Ishikawa (cell line): ENCODE measurements at regions not wholly inside any gene's neighbourhood (a gene's known extent, or its start where the extent isn't known, plus 50 kb on each side); places are given as distances from the start of the nearest gene placed in this dataset.

Experiments used
- CEBPB ChIP-seq: IDR thresholded peaks from 2 replicates; pipeline ENCODE4 v1.6.1; 2012
- CREB1 ChIP-seq: IDR thresholded peaks from 2 replicates; pipeline ENCODE4 v1.6.1; 2012; ENCODE audit warnings: low read depth
- EGR1 ChIP-seq: IDR thresholded peaks from 2 replicates; pipeline ENCODE4 v1.6.1; 2012
- EP300 ChIP-seq: IDR thresholded peaks from 2 replicates; pipeline ENCODE4 v1.6.1; 2012; ENCODE audit warnings: borderline replicate concordance
- FOXM1 ChIP-seq: IDR thresholded peaks from 2 replicates; pipeline ENCODE4 v1.6.1; 2012; ENCODE audit warnings: low read depth, borderline replicate concordance
- NFIC ChIP-seq: IDR thresholded peaks from 2 replicates; pipeline ENCODE4 v1.6.1; 2012
- RAD21 ChIP-seq: IDR thresholded peaks from 2 replicates; pipeline ENCODE4 v1.6.1; 2012; ENCODE audit warnings: low read depth
- TAF1 ChIP-seq: IDR thresholded peaks from 2 replicates; pipeline ENCODE4 v1.6.1; 2012; ENCODE audit warnings: low read depth, mild to moderate bottlenecking
- TCF12 ChIP-seq: IDR thresholded peaks from 2 replicates; pipeline ENCODE4 v1.6.1; 2012; ENCODE audit warnings: low read depth
- TEAD4 ChIP-seq: IDR thresholded peaks from 2 replicates; pipeline ENCODE4 v1.6.1; 2012
- YY1 ChIP-seq: IDR thresholded peaks from 2 replicates; pipeline ENCODE4 v1.6.1; 2012; ENCODE audit warnings: low read depth
- ZBTB7A ChIP-seq: IDR thresholded peaks from 2 replicates; pipeline ENCODE4 v1.6.1; 2012; ENCODE audit warnings: low read depth
- TF ChIP-seq, protein P1 (sequence below): IDR thresholded peaks from 2 replicates; pipeline ENCODE4 v1.6.1; 2012
- TF ChIP-seq, protein P2 (sequence below): IDR thresholded peaks from 2 replicates; pipeline ENCODE4 v1.6.1; 2012
- TF ChIP-seq, protein P3 (sequence below): IDR thresholded peaks from 2 replicates; pipeline ENCODE4 v1.6.1; 2012; ENCODE audit warnings: low read depth, mild to moderate bottlenecking

DNA sequence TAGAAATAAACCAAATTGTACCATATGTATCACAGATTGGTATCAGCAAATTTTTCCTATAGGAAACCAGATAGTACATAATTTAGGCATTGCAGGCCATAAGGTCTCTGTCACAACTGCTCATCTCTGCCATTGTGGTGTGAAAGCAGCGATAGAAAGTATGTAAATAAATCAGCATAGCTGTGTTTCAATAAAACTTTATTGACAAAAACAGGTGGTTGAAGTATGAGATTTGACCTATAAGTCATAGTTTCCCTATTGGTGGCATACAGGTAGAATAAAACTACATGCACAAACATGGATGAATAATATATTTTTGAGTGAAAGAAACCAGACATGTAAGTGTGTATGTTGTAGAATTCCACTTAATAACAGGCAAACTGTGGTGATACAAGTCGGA, 1454.9 kb downstream of the REEP3 start:
- no peak for TF ChIP-seq CEBPB
- TF ChIP-seq CREB1: no peak
- no peak for TF ChIP-seq ZBTB7A
- no peak for TF ChIP-seq TEAD4
- TF ChIP-seq, protein P1, sequence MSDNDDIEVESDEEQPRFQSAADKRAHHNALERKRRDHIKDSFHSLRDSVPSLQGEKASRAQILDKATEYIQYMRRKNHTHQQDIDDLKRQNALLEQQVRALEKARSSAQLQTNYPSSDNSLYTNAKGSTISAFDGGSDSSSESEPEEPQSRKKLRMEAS: no peak
- no peak for TF ChIP-seq FOXM1
- no peak for TF ChIP-seq TCF12
- no peak for TF ChIP-seq RAD21
- TF ChIP-seq YY1: no peak
- TF ChIP-seq, protein P2, sequence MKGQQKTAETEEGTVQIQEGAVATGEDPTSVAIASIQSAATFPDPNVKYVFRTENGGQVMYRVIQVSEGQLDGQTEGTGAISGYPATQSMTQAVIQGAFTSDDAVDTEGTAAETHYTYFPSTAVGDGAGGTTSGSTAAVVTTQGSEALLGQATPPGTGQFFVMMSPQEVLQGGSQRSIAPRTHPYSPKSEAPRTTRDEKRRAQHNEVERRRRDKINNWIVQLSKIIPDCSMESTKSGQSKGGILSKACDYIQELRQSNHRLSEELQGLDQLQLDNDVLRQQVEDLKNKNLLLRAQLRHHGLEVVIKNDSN: no peak
- TF ChIP-seq NFIC: no peak
- TF ChIP-seq, protein P3, sequence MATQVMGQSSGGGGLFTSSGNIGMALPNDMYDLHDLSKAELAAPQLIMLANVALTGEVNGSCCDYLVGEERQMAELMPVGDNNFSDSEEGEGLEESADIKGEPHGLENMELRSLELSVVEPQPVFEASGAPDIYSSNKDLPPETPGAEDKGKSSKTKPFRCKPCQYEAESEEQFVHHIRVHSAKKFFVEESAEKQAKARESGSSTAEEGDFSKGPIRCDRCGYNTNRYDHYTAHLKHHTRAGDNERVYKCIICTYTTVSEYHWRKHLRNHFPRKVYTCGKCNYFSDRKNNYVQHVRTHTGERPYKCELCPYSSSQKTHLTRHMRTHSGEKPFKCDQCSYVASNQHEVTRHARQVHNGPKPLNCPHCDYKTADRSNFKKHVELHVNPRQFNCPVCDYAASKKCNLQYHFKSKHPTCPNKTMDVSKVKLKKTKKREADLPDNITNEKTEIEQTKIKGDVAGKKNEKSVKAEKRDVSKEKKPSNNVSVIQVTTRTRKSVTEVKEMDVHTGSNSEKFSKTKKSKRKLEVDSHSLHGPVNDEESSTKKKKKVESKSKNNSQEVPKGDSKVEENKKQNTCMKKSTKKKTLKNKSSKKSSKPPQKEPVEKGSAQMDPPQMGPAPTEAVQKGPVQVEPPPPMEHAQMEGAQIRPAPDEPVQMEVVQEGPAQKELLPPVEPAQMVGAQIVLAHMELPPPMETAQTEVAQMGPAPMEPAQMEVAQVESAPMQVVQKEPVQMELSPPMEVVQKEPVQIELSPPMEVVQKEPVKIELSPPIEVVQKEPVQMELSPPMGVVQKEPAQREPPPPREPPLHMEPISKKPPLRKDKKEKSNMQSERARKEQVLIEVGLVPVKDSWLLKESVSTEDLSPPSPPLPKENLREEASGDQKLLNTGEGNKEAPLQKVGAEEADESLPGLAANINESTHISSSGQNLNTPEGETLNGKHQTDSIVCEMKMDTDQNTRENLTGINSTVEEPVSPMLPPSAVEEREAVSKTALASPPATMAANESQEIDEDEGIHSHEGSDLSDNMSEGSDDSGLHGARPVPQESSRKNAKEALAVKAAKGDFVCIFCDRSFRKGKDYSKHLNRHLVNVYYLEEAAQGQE: no peak
- no peak for TF ChIP-seq EGR1
- TF ChIP-seq TAF1: no peak
- TF ChIP-seq EP300: no peak

DNA sequence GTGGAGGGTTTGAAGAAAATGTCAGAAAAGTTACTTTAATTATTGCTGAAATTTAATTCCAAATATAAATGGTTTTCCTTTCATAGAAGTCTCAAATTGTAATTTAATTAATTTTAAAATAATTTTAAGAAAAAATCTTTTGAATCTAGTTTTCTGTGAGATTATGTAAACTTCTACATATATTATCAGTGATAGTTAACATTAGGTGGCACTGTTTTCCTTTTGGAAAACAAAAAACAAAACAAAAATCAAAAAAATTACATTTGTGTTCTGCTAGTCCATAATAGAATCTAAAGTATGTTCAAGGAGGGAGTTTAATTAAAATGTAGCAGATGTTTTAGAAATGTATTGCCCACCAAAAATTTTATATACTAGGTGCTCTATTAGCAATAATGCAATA, 1456.7 kb downstream of the REEP3 start:
- no peak for TF ChIP-seq FOXM1
- TF ChIP-seq, protein P3: no peak

DNA sequence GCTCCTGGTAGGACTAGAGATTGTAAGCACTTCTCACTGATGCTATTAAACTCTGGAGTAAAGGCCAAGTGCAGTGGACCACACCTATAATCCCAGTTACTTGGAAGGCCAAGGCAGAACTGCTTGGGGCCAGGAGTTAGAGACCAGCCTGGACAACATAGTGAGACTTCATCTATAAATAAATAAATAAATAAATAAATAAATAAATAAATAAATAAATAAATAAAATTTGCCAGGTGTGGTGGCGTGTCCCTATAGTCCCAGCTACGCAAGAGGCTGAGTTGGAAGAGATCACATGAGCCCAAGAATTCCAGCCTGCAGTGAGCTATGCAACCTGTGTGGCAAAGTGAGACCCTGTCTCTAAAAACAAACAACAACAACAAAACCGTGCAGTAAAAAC, 1475.7 kb downstream of the REEP3 start:
- TF ChIP-seq, protein P2: no peak
- TF ChIP-seq, protein P1: no peak
- TF ChIP-seq NFIC: no peak
- TF ChIP-seq RAD21: no peak
- no peak for TF ChIP-seq EGR1
- no peak for TF ChIP-seq FOXM1
- no peak for TF ChIP-seq EP300
- TF ChIP-seq TCF12: no peak
- no peak for TF ChIP-seq ZBTB7A
- no peak for TF ChIP-seq YY1
- TF ChIP-seq, protein P3: no peak
- TF ChIP-seq CREB1: no peak
- no peak for TF ChIP-seq TAF1
- no peak for TF ChIP-seq CEBPB
- TF ChIP-seq TEAD4: no peak

DNA sequence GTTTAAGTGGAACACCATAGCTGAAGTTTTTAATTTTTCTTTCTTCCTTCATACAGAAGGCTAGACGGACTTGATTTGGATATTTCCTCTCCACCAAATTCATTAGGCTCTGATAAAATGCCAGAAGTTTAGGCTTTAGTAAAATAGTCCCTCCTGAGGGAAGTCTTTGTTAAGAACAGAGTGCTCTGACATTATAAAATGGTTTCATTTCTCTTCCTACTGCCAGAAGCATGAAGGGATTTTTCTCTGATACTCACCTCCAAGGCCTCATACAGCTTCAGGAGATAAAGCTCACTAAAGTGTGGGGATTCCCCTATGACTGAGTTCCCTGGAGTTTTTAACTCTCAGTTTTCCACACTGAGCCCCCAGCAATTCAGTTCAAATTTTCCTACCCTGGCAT, 1489.6 kb downstream of the REEP3 start:
- no peak for TF ChIP-seq TEAD4
- TF ChIP-seq, protein P3: no peak
